Keratinocyte (primary cell): ENCODE measurements at regions not wholly inside any gene's neighbourhood (a gene's known extent, or its start where the extent isn't known, plus 50 kb on each side); places are given as distances from the start of the nearest gene placed in this dataset.

Source experiments
- DNase-seq: peaks from one replicate; pipeline ENCODE4 v3.0.0-alpha.2; 2011; ENCODE audit warnings: low read depth, missing footprints, low spot score
- FAIRE-seq: peaks from 2 replicates; lab custom pipeline; 2011; peaks lifted over from hg19 to GRCh38; lab: Jason Lieb, UNC
- H2AFZ ChIP-seq: 2 replicates; pipeline ENCODE4 v1.6.0; 2012; ENCODE audit warnings: low read length, control low read depth, inconsistent platforms; ENCODE audit not compliant: control insufficient read depth
- H3K27ac ChIP-seq: 2 replicates; pipeline ENCODE4 v1.5.1; 2011; ENCODE audit warnings: low read length; ENCODE audit not compliant: control insufficient read depth, insufficient read depth
- H3K27me3 ChIP-seq: 3 replicates; pipeline ENCODE4 v1.6.0; 2011; ENCODE audit warnings: low read length; ENCODE audit not compliant: control insufficient read depth, insufficient read depth; ENCODE audit errors: extremely low read depth
- H3K36me3 ChIP-seq, 2 experiments: 2 replicates in 1 of 2; 3 replicates in 1 of 2; pipeline ENCODE4 v1.5.1; 2011; ENCODE audit warnings: low read length in 2 of 2, mild to moderate bottlenecking in 1 of 2; ENCODE audit not compliant: control insufficient read depth in 2 of 2, insufficient read depth in 2 of 2; ENCODE audit errors: extremely low read depth in 1 of 2
- H3K4me1 ChIP-seq: 3 replicates; pipeline ENCODE4 v1.5.1; 2011; ENCODE audit warnings: low read length; ENCODE audit not compliant: control insufficient read depth, insufficient read depth; ENCODE audit errors: extremely low read depth
- H3K4me2 ChIP-seq: 3 replicates; pipeline ENCODE4 v1.6.0; 2011; ENCODE audit warnings: low read depth, low read length; ENCODE audit not compliant: control insufficient read depth, insufficient read depth; ENCODE audit errors: extremely low read depth
- H3K4me3 ChIP-seq, 3 experiments: fragments of 200-600 bp in 1 of 3; sonication (generic) in 1 of 3; 2 replicates in 2 of 3; 3 replicates in 1 of 3; pipeline ENCODE4 v1.5.1; 2011 to 2016; ENCODE audit warnings: low read length in 3 of 3, mild to moderate bottlenecking in 3 of 3, control low read depth in 2 of 3, inconsistent platforms in 1 of 3, low read depth in 1 of 3, mixed read lengths in 1 of 3, mixed run types in 1 of 3, moderate library complexity in 1 of 3; ENCODE audit not compliant: control insufficient read depth in 2 of 3, insufficient read depth in 2 of 3; ENCODE audit errors: extremely low read depth in 1 of 3
- H3K79me2 ChIP-seq: 2 replicates; pipeline ENCODE4 v1.6.0; 2012; ENCODE audit warnings: low read length; ENCODE audit not compliant: control insufficient read depth, insufficient read depth
- H3K9ac ChIP-seq: 3 replicates; pipeline ENCODE4 v1.6.0; 2011; ENCODE audit warnings: low read length; ENCODE audit not compliant: control insufficient read depth, insufficient read depth; ENCODE audit errors: extremely low read depth
- H3K9me1 ChIP-seq: 3 replicates; pipeline ENCODE4 v1.6.0; 2011; ENCODE audit warnings: low read length; ENCODE audit not compliant: control insufficient read depth, insufficient read depth; ENCODE audit errors: extremely low read depth
- H3K9me3 ChIP-seq: 2 replicates; pipeline ENCODE4 v1.5.1; 2012; ENCODE audit warnings: low read depth, low read length; ENCODE audit not compliant: control insufficient read depth
- H4K20me1 ChIP-seq: 3 replicates; pipeline ENCODE4 v1.6.0; 2011; ENCODE audit warnings: low read length; ENCODE audit not compliant: control insufficient read depth, insufficient read depth; ENCODE audit errors: extremely low read depth
- EZH2 ChIP-seq: IDR thresholded peaks from one replicate; pipeline ENCODE4 v1.6.1; 2012; ENCODE audit warnings: inconsistent platforms, mild to moderate bottlenecking, low read length, moderate library complexity
- dilution Hi-C: fragments of 300-500 bp; cut with MboI; formaldehyde crosslinking; loops from one replicate; pipeline ENCODE4 v1.7.0; 2020; ENCODE audit warnings: low sequenced_read_pairs; ENCODE audit not compliant: extremely low pct_ligation_motif_present
- TF ChIP-seq, protein P1 (sequence below), 3 experiments: IDR thresholded peaks in 1 of 3; conservative IDR thresholded peaks in 1 of 3; optimal IDR thresholded peaks in 1 of 3; 2 replicates in 2 of 3; 3 replicates in 1 of 3; pipeline versions ENCODE3 to v1.5.1; 2011; ENCODE audit warnings: low read length in 3 of 3, mild to moderate bottlenecking in 3 of 3, moderate library complexity in 2 of 3, control low read depth in 1 of 3, inconsistent platforms in 1 of 3; ENCODE audit not compliant: insufficient read depth in 2 of 3; ENCODE audit errors: extremely low read depth in 1 of 3

DNA sequence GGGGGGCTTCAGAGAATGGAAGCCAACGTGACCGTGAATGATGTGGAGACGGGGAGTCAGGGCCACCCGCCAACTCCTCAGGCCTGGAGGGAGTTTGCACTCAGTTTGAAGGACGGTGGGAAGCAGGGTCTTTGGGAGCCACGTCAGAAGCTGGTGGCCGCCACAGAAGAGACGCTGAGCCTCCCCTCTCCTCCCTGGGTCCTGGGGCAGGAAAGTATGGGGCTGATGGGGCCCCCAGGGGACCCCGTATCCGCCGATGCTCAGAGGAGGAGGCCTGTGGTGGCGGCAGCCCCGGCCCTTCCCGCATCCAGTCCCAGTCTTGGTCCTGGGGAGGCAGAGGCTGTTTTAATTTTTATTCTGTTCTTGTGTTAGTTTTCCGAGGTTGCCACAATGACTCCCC is 188.6 kb upstream of the C1orf174 start:
- dilution Hi-C loops: no loop called here
- H3K9ac ChIP-seq: no peak overlapping the region
- no peaks in the 10 kb centered on the region for H3K79me2 ChIP-seq
- H3K4me2 ChIP-seq: no peak overlapping the region
- H3K36me3 ChIP-seq: no peaks in the 10 kb centered on the region
- no peak overlapping the region for H3K27ac ChIP-seq
- TF ChIP-seq, protein P1, sequence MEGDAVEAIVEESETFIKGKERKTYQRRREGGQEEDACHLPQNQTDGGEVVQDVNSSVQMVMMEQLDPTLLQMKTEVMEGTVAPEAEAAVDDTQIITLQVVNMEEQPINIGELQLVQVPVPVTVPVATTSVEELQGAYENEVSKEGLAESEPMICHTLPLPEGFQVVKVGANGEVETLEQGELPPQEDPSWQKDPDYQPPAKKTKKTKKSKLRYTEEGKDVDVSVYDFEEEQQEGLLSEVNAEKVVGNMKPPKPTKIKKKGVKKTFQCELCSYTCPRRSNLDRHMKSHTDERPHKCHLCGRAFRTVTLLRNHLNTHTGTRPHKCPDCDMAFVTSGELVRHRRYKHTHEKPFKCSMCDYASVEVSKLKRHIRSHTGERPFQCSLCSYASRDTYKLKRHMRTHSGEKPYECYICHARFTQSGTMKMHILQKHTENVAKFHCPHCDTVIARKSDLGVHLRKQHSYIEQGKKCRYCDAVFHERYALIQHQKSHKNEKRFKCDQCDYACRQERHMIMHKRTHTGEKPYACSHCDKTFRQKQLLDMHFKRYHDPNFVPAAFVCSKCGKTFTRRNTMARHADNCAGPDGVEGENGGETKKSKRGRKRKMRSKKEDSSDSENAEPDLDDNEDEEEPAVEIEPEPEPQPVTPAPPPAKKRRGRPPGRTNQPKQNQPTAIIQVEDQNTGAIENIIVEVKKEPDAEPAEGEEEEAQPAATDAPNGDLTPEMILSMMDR (optimal IDR thresholded peaks at IDR 0.05 in 1 of 3, IDR thresholded peaks at IDR 0.05 in 1 of 3, conservative IDR thresholded peaks at IDR 0.05 in 1 of 3; ENCODE audit: extremely low read depth in 1 of 3, insufficient read depth in 2 of 3, low read length in 3 of 3): no peak
- no peak for TF ChIP-seq EZH2
- no peak for FAIRE-seq
- H3K4me3 ChIP-seq: no peak overlapping the region
- H3K4me1 ChIP-seq: no peaks in the 10 kb centered on the region
- H4K20me1 ChIP-seq: no peaks in the 10 kb centered on the region
- no peaks in the 10 kb centered on the region for H3K27me3 ChIP-seq
- DNase-seq: no peak
- H3K9me3 ChIP-seq: peaks cover 4% of the 10 kb centered on the region
- H2AFZ ChIP-seq: no peak overlapping the region
- no peaks in the 10 kb centered on the region for H3K9me1 ChIP-seq

DNA sequence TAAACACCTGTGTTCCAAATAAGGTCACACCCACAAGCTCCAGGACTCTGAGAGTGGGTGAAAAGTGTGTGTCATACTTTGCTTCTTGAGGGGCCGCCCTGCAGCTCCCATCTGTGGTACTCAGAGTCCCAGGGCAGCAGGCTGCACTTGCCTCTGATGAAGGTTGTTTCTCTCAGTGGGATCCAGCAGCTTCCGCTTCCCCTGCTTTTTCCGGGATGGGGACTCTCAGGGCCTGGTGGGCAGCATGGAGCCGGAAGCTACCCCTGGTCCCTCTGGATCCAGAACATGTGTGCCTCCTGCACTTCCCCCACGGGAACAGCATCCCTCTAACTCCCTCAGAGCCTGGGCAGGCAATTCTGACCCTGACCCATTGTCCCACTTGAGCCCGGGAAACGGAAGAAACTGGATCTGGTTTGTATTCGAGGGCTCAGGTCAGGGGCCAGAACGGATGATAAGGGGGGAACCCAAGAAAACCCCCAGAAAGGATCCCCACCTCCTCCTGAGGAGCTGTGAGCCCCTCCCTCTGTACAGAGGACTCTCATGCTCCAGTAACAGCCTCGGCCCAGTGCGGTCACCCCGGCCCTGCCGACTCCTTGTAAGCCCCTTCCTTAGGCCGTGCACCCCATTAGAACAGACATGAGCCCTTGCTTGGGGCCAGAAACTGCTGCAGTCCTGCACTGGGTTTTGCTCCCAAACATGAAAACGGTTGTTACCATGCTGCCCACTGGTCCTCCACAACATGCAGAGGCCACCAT is 189.5 kb upstream of the C1orf174 start:
- no peaks in the 10 kb centered on the region for H3K79me2 ChIP-seq
- H4K20me1 ChIP-seq: no peaks in the 10 kb centered on the region
- no peaks in the 10 kb centered on the region for H3K9me1 ChIP-seq
- H3K36me3 ChIP-seq: no peaks in the 10 kb centered on the region
- H3K9me3 ChIP-seq: peaks cover 4% of the 10 kb centered on the region
- no peak overlapping the region for H2AFZ ChIP-seq
- FAIRE-seq: no peak
- H3K27me3 ChIP-seq: no peaks in the 10 kb centered on the region
- no peaks in the 10 kb centered on the region for H3K4me1 ChIP-seq
- no peak for DNase-seq
- no peak for TF ChIP-seq EZH2
- TF ChIP-seq, protein P1 (optimal IDR thresholded peaks at IDR 0.05 in 1 of 3, IDR thresholded peaks at IDR 0.05 in 1 of 3, conservative IDR thresholded peaks at IDR 0.05 in 1 of 3; ENCODE audit: extremely low read depth in 1 of 3, insufficient read depth in 2 of 3, low read length in 3 of 3): no peak
- no peak overlapping the region for H3K27ac ChIP-seq
- H3K9ac ChIP-seq: no peak overlapping the region
- dilution Hi-C loops: no loop called here
- H3K4me3 ChIP-seq: no peak overlapping the region
- no peak overlapping the region for H3K4me2 ChIP-seq
